ENCODE measurements at regions not wholly inside any gene's neighbourhood (a gene's known extent, or its start where the extent isn't known, plus 50 kb on each side); places are given as distances from the start of the nearest gene placed in this dataset.
A peak's percentile ranks its signal among the peaks of the same experiment; 100 is the strongest.
"Not testable (repeated sequence)": the region's sequence is repeated elsewhere in the genome, so short reads cannot be mapped to it uniquely, and the experiment has no call there.

DNA sequence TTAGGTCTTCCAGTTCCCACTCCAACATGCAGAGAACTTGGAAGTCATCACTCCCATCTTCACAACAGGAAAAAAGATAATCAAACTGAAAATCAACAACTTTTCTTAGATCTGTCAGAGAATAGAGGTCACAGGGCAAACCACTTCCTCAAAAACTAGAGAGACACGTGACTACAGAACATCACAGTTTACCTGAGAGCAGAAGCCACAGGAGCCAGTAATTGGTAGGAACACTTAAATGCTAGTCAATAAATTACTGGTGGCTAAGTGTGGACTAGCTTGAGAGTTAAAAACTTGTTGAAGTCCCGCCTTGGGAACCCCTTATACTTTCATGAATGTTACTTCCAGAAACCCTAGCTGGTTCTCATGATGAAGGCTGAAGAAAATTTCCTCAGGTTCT lies 81.1 kb downstream of the THSD1 start:
- H4K91ac ChIP-seq (ENCODE audit: low read depth, low read length); H2BK12ac ChIP-seq (ENCODE audit: low read length); DNase-seq; H3K4me3 ChIP-seq (ENCODE audit: low read depth, low read length); H3K4ac ChIP-seq (ENCODE audit: low read depth, low read length); H3K36me3 ChIP-seq (ENCODE audit: control insufficient read depth in 1 of 2, insufficient read depth in 2 of 2, low read length in 2 of 2); H3K23ac ChIP-seq (ENCODE audit: low read length); H2AFZ ChIP-seq (ENCODE audit: insufficient read depth, low read length, poor library complexity); H3K4me2 ChIP-seq (ENCODE audit: low read length); H3K79me2 ChIP-seq (ENCODE audit: control insufficient read depth, insufficient read depth, low read length, poor library complexity); H3K79me1 ChIP-seq (ENCODE audit: low read length); H2BK5ac ChIP-seq (ENCODE audit: low read depth, low read length, poor library complexity); H3K18ac ChIP-seq (ENCODE audit: low read length); H3K9me3 ChIP-seq (ENCODE audit: insufficient read depth, low read depth, low read length); H3K4me1 ChIP-seq (ENCODE audit: control insufficient read depth in 1 of 2, insufficient read depth in 2 of 2, low read length in 2 of 2); H3K9ac ChIP-seq (ENCODE audit: low read length); H4K12ac ChIP-seq (ENCODE audit: low read depth, low read length); H3K27ac ChIP-seq (ENCODE audit: low read depth, low read length); H3K27me3 ChIP-seq (ENCODE audit: insufficient read depth, low read length); H2AK5ac ChIP-seq (ENCODE audit: low read length); H2BK120ac ChIP-seq (ENCODE audit: insufficient read depth, low read length, poor library complexity); H4K8ac ChIP-seq (ENCODE audit: low read depth, low read length); H3K14ac ChIP-seq (ENCODE audit: low read length): not testable (repeated sequence)
- WGBS (ENCODE audit: extremely low coverage, insufficient coverage, insufficient read length) = no CpG with 5 or more reads among the region's 2 CpGs

- no peak overlapping the region for H2AFZ ChIP-seq (ENCODE audit: insufficient read depth, low read length, poor library complexity)
- no peak overlapping the region for H3K23ac ChIP-seq (ENCODE audit: low read length)
- H2BK12ac ChIP-seq (ENCODE audit: low read length) = no peak overlapping the region
- H3K79me1 ChIP-seq (ENCODE audit: low read length) = no peaks in the 10 kb centered on the region
- peak in 1 of 2 donors; percentile 8 for DNase-seq
- H3K18ac ChIP-seq (ENCODE audit: low read length) = no peak overlapping the region
- no peak overlapping the region for H3K4me2 ChIP-seq (ENCODE audit: low read length)
- no peak overlapping the region for H2BK5ac ChIP-seq (ENCODE audit: low read depth, low read length, poor library complexity)
- H3K4ac ChIP-seq (ENCODE audit: low read depth, low read length) = no peak overlapping the region
- WGBS (ENCODE audit: extremely low coverage, insufficient coverage, insufficient read length) = no CpG with 5 or more reads among the region's 2 CpGs
- H3K27ac ChIP-seq (ENCODE audit: low read depth, low read length) = no peak overlapping the region
- H3K14ac ChIP-seq (ENCODE audit: low read length) = no peak overlapping the region
- no peak overlapping the region for H3K4me3 ChIP-seq (ENCODE audit: low read depth, low read length)
- no peak overlapping the region for H2BK120ac ChIP-seq (ENCODE audit: insufficient read depth, low read length, poor library complexity)
- no peak overlapping the region for H4K8ac ChIP-seq (ENCODE audit: low read depth, low read length)
- no peaks in the 10 kb centered on the region for H3K9me3 ChIP-seq (ENCODE audit: insufficient read depth, low read depth, low read length)
- H3K9ac ChIP-seq (ENCODE audit: low read length) = no peak overlapping the region
- H4K12ac ChIP-seq (ENCODE audit: low read depth, low read length) = no peak overlapping the region
- H3K79me2 ChIP-seq (ENCODE audit: control insufficient read depth, insufficient read depth, low read length, poor library complexity) = no peaks in the 10 kb centered on the region
- H4K91ac ChIP-seq (ENCODE audit: low read depth, low read length) = no peak overlapping the region
- no peak overlapping the region for H2AK5ac ChIP-seq (ENCODE audit: low read length)
- no peaks in the 10 kb centered on the region for H3K4me1 ChIP-seq (ENCODE audit: control insufficient read depth in 1 of 2, insufficient read depth in 2 of 2, low read length in 2 of 2)
- no peaks in the 10 kb centered on the region for H3K27me3 ChIP-seq (ENCODE audit: insufficient read depth, low read length)
- H3K36me3 ChIP-seq (ENCODE audit: control insufficient read depth in 1 of 2, insufficient read depth in 2 of 2, low read length in 2 of 2) = no peaks in the 10 kb centered on the region
Observed at GRCh38 chr13:52319876-52320275, 86.1 kb downstream of the THSD1 start.

DNA sequence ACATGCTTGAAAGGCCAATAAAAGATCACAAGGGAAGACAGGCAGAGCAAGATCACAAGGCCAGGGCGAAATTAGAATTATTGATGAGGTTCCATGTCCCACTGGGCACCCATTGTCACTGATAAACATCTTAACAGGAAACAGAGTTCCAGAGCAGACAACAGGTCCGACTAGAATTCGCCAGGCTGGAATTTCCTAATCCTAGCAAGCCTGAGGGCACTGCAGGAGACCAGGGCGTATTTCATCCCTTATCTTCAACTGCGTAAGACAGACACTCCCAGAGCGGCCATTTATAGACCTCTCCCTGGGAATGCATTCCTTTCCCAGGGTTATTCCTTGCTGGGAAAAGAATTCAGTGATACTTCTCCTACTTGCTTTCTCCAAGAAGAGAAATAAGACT lies 96.1 kb downstream of the THSD1 start:
- H4K91ac ChIP-seq (ENCODE audit: low read depth, low read length); H4K8ac ChIP-seq (ENCODE audit: low read depth, low read length); H3K9me3 ChIP-seq (ENCODE audit: insufficient read depth, low read depth, low read length); H3K27me3 ChIP-seq (ENCODE audit: insufficient read depth, low read length); H3K18ac ChIP-seq (ENCODE audit: low read length); H3K79me2 ChIP-seq (ENCODE audit: control insufficient read depth, insufficient read depth, low read length, poor library complexity); H4K12ac ChIP-seq (ENCODE audit: low read depth, low read length); H3K4ac ChIP-seq (ENCODE audit: low read depth, low read length); H3K9ac ChIP-seq (ENCODE audit: low read length); H2AFZ ChIP-seq (ENCODE audit: insufficient read depth, low read length, poor library complexity); H3K4me3 ChIP-seq (ENCODE audit: low read depth, low read length); H2AK5ac ChIP-seq (ENCODE audit: low read length); H2BK12ac ChIP-seq (ENCODE audit: low read length); H3K79me1 ChIP-seq (ENCODE audit: low read length); H3K27ac ChIP-seq (ENCODE audit: low read depth, low read length); H2BK5ac ChIP-seq (ENCODE audit: low read depth, low read length, poor library complexity); H3K4me2 ChIP-seq (ENCODE audit: low read length); H3K36me3 ChIP-seq (ENCODE audit: control insufficient read depth in 1 of 2, insufficient read depth in 2 of 2, low read length in 2 of 2); H2BK120ac ChIP-seq (ENCODE audit: insufficient read depth, low read length, poor library complexity); H3K23ac ChIP-seq (ENCODE audit: low read length); H3K4me1 ChIP-seq (ENCODE audit: control insufficient read depth in 1 of 2, insufficient read depth in 2 of 2, low read length in 2 of 2); H3K14ac ChIP-seq (ENCODE audit: low read length): not testable (repeated sequence)
- DNase-seq = peak; percentile 39 to 53
- WGBS (ENCODE audit: extremely low coverage, insufficient coverage, insufficient read length) = no CpG with 5 or more reads among the region's 6 CpGs

DNA sequence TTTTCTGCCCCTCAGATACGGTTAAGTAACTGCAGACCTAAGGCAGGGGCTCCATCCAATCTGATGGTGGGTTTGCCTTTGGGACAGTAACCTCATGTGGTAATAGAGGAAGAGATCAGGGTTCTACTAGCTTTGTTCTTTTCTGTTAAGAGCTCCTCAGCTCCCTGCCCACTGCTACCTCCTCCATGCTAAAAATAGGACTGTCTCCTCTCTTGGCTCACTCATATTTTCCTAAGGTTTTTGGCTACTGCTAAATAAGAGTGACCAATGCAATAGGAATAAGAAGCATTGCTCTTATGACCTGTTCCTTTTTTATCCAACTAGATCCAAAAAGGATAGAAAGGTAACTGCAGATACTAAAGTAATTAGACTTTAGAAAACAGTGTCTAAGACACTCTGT lies 99.6 kb downstream of the THSD1 start:
- not testable (repeated sequence) for DNase-seq; H4K91ac ChIP-seq (ENCODE audit: low read depth, low read length); H4K8ac ChIP-seq (ENCODE audit: low read depth, low read length); H2BK12ac ChIP-seq (ENCODE audit: low read length); H3K79me1 ChIP-seq (ENCODE audit: low read length); H3K36me3 ChIP-seq (ENCODE audit: control insufficient read depth in 1 of 2, insufficient read depth in 2 of 2, low read length in 2 of 2); H2AK5ac ChIP-seq (ENCODE audit: low read length); H3K23ac ChIP-seq (ENCODE audit: low read length); H3K9ac ChIP-seq (ENCODE audit: low read length); H3K27ac ChIP-seq (ENCODE audit: low read depth, low read length); H3K4me2 ChIP-seq (ENCODE audit: low read length); H2BK5ac ChIP-seq (ENCODE audit: low read depth, low read length, poor library complexity); H3K18ac ChIP-seq (ENCODE audit: low read length); H4K12ac ChIP-seq (ENCODE audit: low read depth, low read length); H3K9me3 ChIP-seq (ENCODE audit: insufficient read depth, low read depth, low read length); H2AFZ ChIP-seq (ENCODE audit: insufficient read depth, low read length, poor library complexity); H3K79me2 ChIP-seq (ENCODE audit: control insufficient read depth, insufficient read depth, low read length, poor library complexity); H3K27me3 ChIP-seq (ENCODE audit: insufficient read depth, low read length); H3K14ac ChIP-seq (ENCODE audit: low read length); H2BK120ac ChIP-seq (ENCODE audit: insufficient read depth, low read length, poor library complexity); H3K4ac ChIP-seq (ENCODE audit: low read depth, low read length); H3K4me1 ChIP-seq (ENCODE audit: control insufficient read depth in 1 of 2, insufficient read depth in 2 of 2, low read length in 2 of 2); H3K4me3 ChIP-seq (ENCODE audit: low read depth, low read length)
- no CpG with 5 or more reads among the region's 1 CpG for WGBS (ENCODE audit: extremely low coverage, insufficient coverage, insufficient read length)

Measured in trophoblast cell (in vitro differentiated cells and primary cell).